Heart left ventricle (tissue), 13 donors: ENCODE measurements at regions not wholly inside any gene's neighbourhood (a gene's known extent, or its start where the extent isn't known, plus 50 kb on each side); places are given as distances from the start of the nearest gene placed in this dataset.

ENCODE experiments used
- POLR2A ChIP-seq, 2 donors: fragments of 450-650 bp; IDR thresholded peaks; one replicate each; pipeline ENCODE4 v1.6.1; 2017; ENCODE audit warnings: antibody characterized with exemption in 2 of 2, mild to moderate bottlenecking in 2 of 2, moderate library complexity in 2 of 2
- TF ChIP-seq, protein P1 (sequence below), 12 donors: fragments of 200-600 bp; sonication (generic) in 4 of 12; IDR thresholded peaks; one replicate each; pipeline versions ENCODE4 v1.5.0 to v1.8.0; 2018 to 2022; ENCODE audit warnings: antibody characterized with exemption in 12 of 12, mild to moderate bottlenecking in 5 of 12
- donor health status: ischemic (EF 13 %, LVEDD 7.1; RV severe dilation, severe dysfunction).
- donor health status: DM: no; HTN: yes; CAD: no.
- donor health status: DM: no; HTN: no; CAD: no.
- donor health status: ischemic (EF 25% LVEDD 6.9; RV normal size, moderate dysfunction).
- donor health status: ischemic (EF 25% LVEDD 5.7; RV mildly dilated, moderate dysfunction).
- donor health status: ischemic (EF 35%, LVEDD 5.7; RV mildly dilated, moderate dysfunction).
- donor health status: nonischemic (EF 11% LVEDD 7.7; RV severe dilation, severe dysfunction).
- donor health status: DM: yes; HTN: yes; CAD: no.
- donor health status: PGD.
- donor health status: ischemic (EF 29% LVEDD 5.4; RV normal size, mild dysfunction).
- donor health status: nonischemic (EF 23%, LVEDD 6.1; RV moderate dilation, normal function).

DNA sequence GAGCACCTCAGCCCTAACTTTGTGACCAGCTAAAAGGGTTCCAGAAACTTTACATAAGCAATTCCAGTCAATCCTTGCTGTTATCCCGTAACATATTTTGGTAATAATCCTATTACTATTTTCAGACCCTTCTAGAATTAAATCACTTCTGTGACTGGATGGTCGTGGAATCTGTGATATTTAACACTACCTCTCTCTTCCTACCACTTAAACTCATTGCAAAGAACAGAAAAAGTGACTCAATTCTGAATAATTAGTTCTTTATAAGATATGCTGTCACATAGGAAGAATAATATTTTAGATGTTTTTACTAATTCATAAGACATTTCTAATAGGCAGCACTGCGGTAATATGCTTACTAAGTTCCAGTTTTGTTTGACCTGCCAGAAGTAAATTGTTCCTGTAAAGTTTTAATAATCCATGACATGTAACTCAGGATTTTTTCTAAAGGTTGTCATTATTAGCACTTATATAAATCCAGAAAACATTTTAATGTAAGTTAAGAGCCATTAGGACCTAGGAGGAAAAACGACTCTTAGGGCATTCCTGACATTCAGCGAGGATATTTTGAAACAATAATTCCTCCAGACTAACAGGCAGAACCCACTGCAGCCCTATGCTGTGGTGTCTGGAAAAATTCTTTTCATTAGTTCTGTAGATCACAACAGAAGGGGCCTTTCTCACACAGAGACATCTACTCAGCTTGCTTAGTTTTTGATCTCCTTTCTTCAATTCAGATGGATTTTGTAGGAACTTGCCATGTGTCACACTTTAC is 113.3 kb upstream of the MBNL1 start:
- TF ChIP-seq, protein P1, sequence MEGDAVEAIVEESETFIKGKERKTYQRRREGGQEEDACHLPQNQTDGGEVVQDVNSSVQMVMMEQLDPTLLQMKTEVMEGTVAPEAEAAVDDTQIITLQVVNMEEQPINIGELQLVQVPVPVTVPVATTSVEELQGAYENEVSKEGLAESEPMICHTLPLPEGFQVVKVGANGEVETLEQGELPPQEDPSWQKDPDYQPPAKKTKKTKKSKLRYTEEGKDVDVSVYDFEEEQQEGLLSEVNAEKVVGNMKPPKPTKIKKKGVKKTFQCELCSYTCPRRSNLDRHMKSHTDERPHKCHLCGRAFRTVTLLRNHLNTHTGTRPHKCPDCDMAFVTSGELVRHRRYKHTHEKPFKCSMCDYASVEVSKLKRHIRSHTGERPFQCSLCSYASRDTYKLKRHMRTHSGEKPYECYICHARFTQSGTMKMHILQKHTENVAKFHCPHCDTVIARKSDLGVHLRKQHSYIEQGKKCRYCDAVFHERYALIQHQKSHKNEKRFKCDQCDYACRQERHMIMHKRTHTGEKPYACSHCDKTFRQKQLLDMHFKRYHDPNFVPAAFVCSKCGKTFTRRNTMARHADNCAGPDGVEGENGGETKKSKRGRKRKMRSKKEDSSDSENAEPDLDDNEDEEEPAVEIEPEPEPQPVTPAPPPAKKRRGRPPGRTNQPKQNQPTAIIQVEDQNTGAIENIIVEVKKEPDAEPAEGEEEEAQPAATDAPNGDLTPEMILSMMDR (IDR thresholded peaks at IDR 0.05), result no peak
- TF ChIP-seq POLR2A (IDR thresholded peaks at IDR 0.05), result no peak
